GM19455 (cell line): ENCODE measurements at regions not wholly inside any gene's neighbourhood (a gene's known extent, or its start where the extent isn't known, plus 50 kb on each side); places are given as distances from the start of the nearest gene placed in this dataset.
A peak's percentile ranks its signal among the peaks of the same experiment; 100 is the strongest.

ENCODE experiments used
- ATAC-seq: cut with Tn5 transposase; IDR thresholded peaks from one replicate; pipeline ENCODE4 v1.9.1; 2021; ENCODE audit not compliant: unreplicated experiment

- no peak for ATAC-seq
Measured at GRCh38 chr1:224504297-224505041, 69.9 kb upstream of the WDR26 start.

GRCh38 chr1:224505454-224506093, 71.0 kb upstream of the WDR26 start:
- ATAC-seq: no peak

- no peak for ATAC-seq
Measured at GRCh38 chr1:224506141-224506814, 71.7 kb upstream of the WDR26 start.

- ATAC-seq: no peak
Measured at GRCh38 chr1:224507771-224508523, 73.3 kb upstream of the WDR26 start.

GRCh38 chr1:224509907-224510306, 75.3 kb upstream of the WDR26 start:
- ATAC-seq: no peak

GRCh38 chr1:224510880-224511645, 76.5 kb upstream of the WDR26 start:
- no peak for ATAC-seq

- no peak for ATAC-seq
Measured at GRCh38 chr1:224512600-224513151, 78.1 kb upstream of the WDR26 start.

- no peak for ATAC-seq
Measured at GRCh38 chr1:224513383-224513782, 78.8 kb upstream of the WDR26 start.

GRCh38 chr1:224513787-224514209, 79.2 kb upstream of the WDR26 start:
- peak; percentile 95 for ATAC-seq

GRCh38 chr1:224517171-224517570, 82.6 kb upstream of the WDR26 start:
- ATAC-seq: no peak

- no peak for ATAC-seq
Measured at GRCh38 chr1:224518528-224518927, 83.9 kb upstream of the WDR26 start.

- ATAC-seq: no peak
Measured at GRCh38 chr1:224519874-224520273, 85.3 kb upstream of the WDR26 start.

GRCh38 chr1:224520808-224521207, 86.2 kb upstream of the WDR26 start:
- no peak for ATAC-seq

- no peak for ATAC-seq
Measured at GRCh38 chr1:224521904-224522734, 87.5 kb upstream of the WDR26 start.

- ATAC-seq: no peak
Measured at GRCh38 chr1:224523676-224524075, 89.1 kb upstream of the WDR26 start.

GRCh38 chr1:224524679-224525078, 90.1 kb upstream of the WDR26 start:
- ATAC-seq: no peak

GRCh38 chr1:224525411-224526040, 90.6 kb upstream of the CNIH3 start:
- ATAC-seq: no peak

GRCh38 chr1:224526771-224527170, 89.3 kb upstream of the CNIH3 start:
- no peak for ATAC-seq

- ATAC-seq: no peak
Measured at GRCh38 chr1:224528900-224529299, 87.2 kb upstream of the CNIH3 start.
